ENCODE measurements at regions not wholly inside any gene's neighbourhood (a gene's known extent, or its start where the extent isn't known, plus 50 kb on each side); places are given as distances from the start of the nearest gene placed in this dataset.

- no peaks in the 10 kb centered on the region for H3K9me3 ChIP-seq (ENCODE audit: insufficient read depth in 2 of 2, low read depth in 1 of 2, low read length in 1 of 2)
- DNase-seq (ENCODE audit: low read depth in 1 of 2, low spot score in 2 of 2) (no peak), FAIRE-seq (no peak)
- no peak overlapping the region for H3K9ac ChIP-seq (replicated peaks in 1 of 4; ENCODE audit: extremely low read depth in 1 of 4, low read depth in 3 of 4, low read length in 3 of 4)
- no peaks in the 10 kb centered on the region for H3K36me3 ChIP-seq (ENCODE audit: control insufficient read depth in 2 of 4, insufficient read depth in 4 of 4, low read length in 3 of 4)
- H2BK15ac ChIP-seq (ENCODE audit: low read length), result no peak overlapping the region
- no peak overlapping the region for H2BK12ac ChIP-seq (ENCODE audit: low read depth, low read length)
- no peak overlapping the region for H3K18ac ChIP-seq (ENCODE audit: extremely low read depth, low read length)
- H4K5ac ChIP-seq (ENCODE audit: insufficient read length, low read depth, low read length), result no peak overlapping the region
- H3K56ac ChIP-seq (replicated peaks; ENCODE audit: insufficient read length, low read depth, low read length), result no peak overlapping the region
- no peak overlapping the region for H4K8ac ChIP-seq (ENCODE audit: extremely low read depth, insufficient read depth, low read length)
- no peak overlapping the region for H2BK120ac ChIP-seq (replicated peaks; ENCODE audit: low read depth, low read length)
- H3K4me2 ChIP-seq (ENCODE audit: insufficient read depth in 1 of 2, low read depth in 2 of 2, low read length in 2 of 2), result no peak overlapping the region
- H3K14ac ChIP-seq (ENCODE audit: insufficient read length), result no peak overlapping the region
- no peaks in the 10 kb centered on the region for H3K79me1 ChIP-seq (ENCODE audit: low read depth, low read length)
- no peaks in the 10 kb centered on the region for H3K27me3 ChIP-seq (replicated peaks in 1 of 4; ENCODE audit: control insufficient read depth in 3 of 4, extremely low read depth in 1 of 4, insufficient read depth in 3 of 4, low read length in 3 of 4)
- no peaks in the 10 kb centered on the region for H3K23me2 ChIP-seq (ENCODE audit: low read depth, low read length)
- no peak overlapping the region for H3K27ac ChIP-seq (ENCODE audit: low read depth, low read length)
- no peaks in the 10 kb centered on the region for H4K20me1 ChIP-seq (replicated peaks in 1 of 2; ENCODE audit: control insufficient read depth in 1 of 2, insufficient read depth in 2 of 2, low read length in 2 of 2)
- no peaks in the 10 kb centered on the region for H3K79me2 ChIP-seq (ENCODE audit: control insufficient read depth in 1 of 2, insufficient read depth in 2 of 2, low read length in 2 of 2)
- H3K4me3 ChIP-seq (ENCODE audit: extremely low read depth in 1 of 4, insufficient read depth in 2 of 4, low read depth in 3 of 4, low read length in 4 of 4), result no peak overlapping the region
- no peak overlapping the region for H2BK20ac ChIP-seq (ENCODE audit: low read length)
- no peaks in the 10 kb centered on the region for H3K4me1 ChIP-seq (replicated peaks in 1 of 4; ENCODE audit: control insufficient read depth in 3 of 4, insufficient read depth in 4 of 4, low read length in 3 of 4)
- H4K91ac ChIP-seq (replicated peaks; ENCODE audit: insufficient read length, low read length), result no peak overlapping the region
- CTCF ChIA-PET (ENCODE audit: partially characterized antibody), result no interaction called here
- H2AFZ ChIP-seq (ENCODE audit: low read length), result no peak overlapping the region
- no peak overlapping the region for H2AK5ac ChIP-seq (ENCODE audit: low read depth, low read length)
- H3K23ac ChIP-seq (ENCODE audit: insufficient read length), result no peak overlapping the region
- POLR2A ChIA-PET (ENCODE audit: partially characterized antibody), result no interaction called here
- 62% methylated on average over 3 of the region's 3 CpGs; no CpG with 5 or more reads in 1 of the 2 experiments for WGBS, 2 experiments (ENCODE audit: extremely low coverage in 1 of 2, insufficient coverage in 1 of 2, insufficient read length in 1 of 2, insufficient replicate concordance in 2 of 2, low coverage in 1 of 2, low lambda C conversion rate in 2 of 2, missing lambda C conversion rate in 1 of 2)
- no peak overlapping the region for H2BK5ac ChIP-seq (ENCODE audit: low read depth, low read length)
- no peak overlapping the region for H3K4ac ChIP-seq (replicated peaks; ENCODE audit: insufficient read length, low read depth, low read length)
- TF ChIP-seq KDM4A (IDR thresholded peaks at IDR 0.05; ENCODE audit: low read depth, low read length, severe bottlenecking), result no peak
- no peak for TF ChIP-seq ASH2L (IDR thresholded peaks at IDR 0.05; ENCODE audit: low read length)
- no peak for TF ChIP-seq E2F6 (IDR thresholded peaks at IDR 0.05)
- TF ChIP-seq SUZ12 (IDR thresholded peaks at IDR 0.05; ENCODE audit: low read length), result no peak
- TF ChIP-seq, protein P1, sequence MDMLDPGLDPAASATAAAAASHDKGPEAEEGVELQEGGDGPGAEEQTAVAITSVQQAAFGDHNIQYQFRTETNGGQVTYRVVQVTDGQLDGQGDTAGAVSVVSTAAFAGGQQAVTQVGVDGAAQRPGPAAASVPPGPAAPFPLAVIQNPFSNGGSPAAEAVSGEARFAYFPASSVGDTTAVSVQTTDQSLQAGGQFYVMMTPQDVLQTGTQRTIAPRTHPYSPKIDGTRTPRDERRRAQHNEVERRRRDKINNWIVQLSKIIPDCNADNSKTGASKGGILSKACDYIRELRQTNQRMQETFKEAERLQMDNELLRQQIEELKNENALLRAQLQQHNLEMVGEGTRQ (IDR thresholded peaks at IDR 0.05; ENCODE audit: low read length), result no peak
- TF ChIP-seq CREB1 (IDR thresholded peaks at IDR 0.05), result no peak
- no peak for TF ChIP-seq SP1 (IDR thresholded peaks at IDR 0.05; ENCODE audit: low read depth, low read length)
- no peak for TF ChIP-seq BCL11A (IDR thresholded peaks at IDR 0.05; ENCODE audit: low read depth in 2 of 2, low read length in 2 of 2)
- no peak for TF ChIP-seq CEBPB (IDR thresholded peaks at IDR 0.05; ENCODE audit: low read depth, low read length)
- TF ChIP-seq CHD1 (IDR thresholded peaks at IDR 0.05; ENCODE audit: low read depth, low read length), result no peak
- no peak for TF ChIP-seq POLR2AphosphoS5 (IDR thresholded peaks at IDR 0.05; ENCODE audit: low read depth, low read length)
- TF ChIP-seq, protein P2, sequence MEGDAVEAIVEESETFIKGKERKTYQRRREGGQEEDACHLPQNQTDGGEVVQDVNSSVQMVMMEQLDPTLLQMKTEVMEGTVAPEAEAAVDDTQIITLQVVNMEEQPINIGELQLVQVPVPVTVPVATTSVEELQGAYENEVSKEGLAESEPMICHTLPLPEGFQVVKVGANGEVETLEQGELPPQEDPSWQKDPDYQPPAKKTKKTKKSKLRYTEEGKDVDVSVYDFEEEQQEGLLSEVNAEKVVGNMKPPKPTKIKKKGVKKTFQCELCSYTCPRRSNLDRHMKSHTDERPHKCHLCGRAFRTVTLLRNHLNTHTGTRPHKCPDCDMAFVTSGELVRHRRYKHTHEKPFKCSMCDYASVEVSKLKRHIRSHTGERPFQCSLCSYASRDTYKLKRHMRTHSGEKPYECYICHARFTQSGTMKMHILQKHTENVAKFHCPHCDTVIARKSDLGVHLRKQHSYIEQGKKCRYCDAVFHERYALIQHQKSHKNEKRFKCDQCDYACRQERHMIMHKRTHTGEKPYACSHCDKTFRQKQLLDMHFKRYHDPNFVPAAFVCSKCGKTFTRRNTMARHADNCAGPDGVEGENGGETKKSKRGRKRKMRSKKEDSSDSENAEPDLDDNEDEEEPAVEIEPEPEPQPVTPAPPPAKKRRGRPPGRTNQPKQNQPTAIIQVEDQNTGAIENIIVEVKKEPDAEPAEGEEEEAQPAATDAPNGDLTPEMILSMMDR (IDR thresholded peaks at IDR 0.05; ENCODE audit: control extremely low read depth in 1 of 3, insufficient read depth in 1 of 3, low read depth in 1 of 3, low read length in 3 of 3), result no peak
These were observed 362.4 kb upstream of the CDH6 start for GRCh38 chr5:30831123-30831522.

Data from H1 (cell line).